H9 (cell line): ENCODE measurements at regions not wholly inside any gene's neighbourhood (a gene's known extent, or its start where the extent isn't known, plus 50 kb on each side); places are given as distances from the start of the nearest gene placed in this dataset.

ENCODE experiments used
- DNase-seq: peaks from one replicate; pipeline ENCODE4 v3.0.0-alpha.2; 2017
- H2AFZ ChIP-seq: one replicate; pipeline ENCODE4 v1.6.1; 2013; ENCODE audit warnings: mild to moderate bottlenecking, low read length, control low read depth, moderate library complexity
- H2AK5ac ChIP-seq: 2 replicates; pipeline ENCODE4 v1.6.1; 2013; ENCODE audit warnings: low read length, control low read depth, mixed read lengths; ENCODE audit not compliant: insufficient read length
- H2BK120ac ChIP-seq: one replicate; pipeline ENCODE4 v1.6.1; 2013; ENCODE audit warnings: low read depth, mild to moderate bottlenecking, low read length, control low read depth, inconsistent platforms; ENCODE audit not compliant: poor library complexity, severe bottlenecking
- H2BK12ac ChIP-seq: 2 replicates; pipeline ENCODE4 v1.6.1; 2013; ENCODE audit warnings: low read length, control low read depth, mixed read lengths, low read depth; ENCODE audit not compliant: insufficient read length
- H2BK15ac ChIP-seq: 2 replicates; pipeline ENCODE4 v1.6.1; 2013; ENCODE audit warnings: low read depth, low read length, control low read depth
- H2BK20ac ChIP-seq: one replicate; pipeline ENCODE4 v1.6.1; 2013; ENCODE audit warnings: low read depth, mild to moderate bottlenecking, low read length, control low read depth, inconsistent platforms; ENCODE audit not compliant: poor library complexity, severe bottlenecking
- H2BK5ac ChIP-seq: 2 replicates; pipeline ENCODE4 v1.6.1; 2013; ENCODE audit warnings: low read length, control low read depth, mixed read lengths; ENCODE audit not compliant: insufficient read length
- H3K14ac ChIP-seq: 2 replicates; pipeline ENCODE4 v1.6.1; 2013; ENCODE audit warnings: low read length, control low read depth; ENCODE audit not compliant: insufficient read depth
- H3K18ac ChIP-seq: 2 replicates; pipeline ENCODE4 v1.6.1; 2013; ENCODE audit warnings: low read depth, mild to moderate bottlenecking, mixed read lengths, low read length, control low read depth; ENCODE audit not compliant: insufficient read length
- H3K23ac ChIP-seq: 2 replicates; pipeline ENCODE4 v1.6.1; 2013; ENCODE audit warnings: low read length, control low read depth, mixed read lengths, low read depth; ENCODE audit not compliant: insufficient read length
- H3K23me2 ChIP-seq: 2 replicates; pipeline ENCODE4 v1.6.1; 2013; ENCODE audit warnings: low read depth, mild to moderate bottlenecking, mixed read lengths, low read length, control low read depth; ENCODE audit not compliant: insufficient read length, poor library complexity, severe bottlenecking
- H3K27ac ChIP-seq: 2 replicates; pipeline ENCODE4 v1.5.1; 2013; ENCODE audit warnings: low read length, control low read depth, mixed read lengths, low read depth; ENCODE audit not compliant: insufficient read length
- H3K27me3 ChIP-seq: 2 replicates; pipeline ENCODE4 v1.6.1; 2013; ENCODE audit warnings: low read length, control low read depth, inconsistent platforms; ENCODE audit not compliant: insufficient read depth
- H3K4ac ChIP-seq: 2 replicates; pipeline ENCODE4 v1.6.1; 2013; ENCODE audit warnings: low read depth, mild to moderate bottlenecking, control low read depth, inconsistent platforms, low read length, moderate library complexity
- H3K4me1 ChIP-seq: 2 replicates; pipeline ENCODE4 v1.6.1; 2013; ENCODE audit warnings: low read length, control low read depth, inconsistent platforms; ENCODE audit not compliant: insufficient read depth
- H3K4me2 ChIP-seq: 2 replicates; pipeline ENCODE4 v1.6.1; 2013; ENCODE audit warnings: low read length, control low read depth, mixed read lengths; ENCODE audit not compliant: insufficient read length, insufficient read depth
- H3K56ac ChIP-seq: 2 replicates; pipeline ENCODE4 v1.6.1; 2013; ENCODE audit warnings: low read depth, mild to moderate bottlenecking, mixed read lengths, low read length, control low read depth; ENCODE audit not compliant: insufficient read length
- H3K79me1 ChIP-seq: 2 replicates; pipeline ENCODE4 v1.6.1; 2013; ENCODE audit warnings: low read depth, mild to moderate bottlenecking, moderate library complexity, low read length, control low read depth, inconsistent platforms; ENCODE audit not compliant: insufficient read depth, poor library complexity, severe bottlenecking
- H3K79me2 ChIP-seq: 2 replicates; pipeline ENCODE4 v1.6.1; 2013; ENCODE audit warnings: low read length, control low read depth, inconsistent platforms; ENCODE audit not compliant: insufficient read depth
- H3K9ac ChIP-seq: 2 replicates; pipeline ENCODE4 v1.6.1; 2013; ENCODE audit warnings: low read length, control low read depth, mixed read lengths; ENCODE audit not compliant: insufficient read length; ENCODE audit errors: extremely low read depth
- H3K9me3 ChIP-seq: one replicate; pipeline ENCODE4 v1.6.1; 2013; ENCODE audit warnings: low read depth, low read length, inconsistent platforms; ENCODE audit not compliant: control insufficient read depth
- H3T11ph ChIP-seq: one replicate; pipeline ENCODE4 v1.6.1; 2013; ENCODE audit warnings: mild to moderate bottlenecking, low read length, control low read depth, inconsistent platforms
- H4K20me1 ChIP-seq: one replicate; pipeline ENCODE4 v1.6.1; 2013; ENCODE audit not compliant: control insufficient read depth, insufficient read length, insufficient read depth
- H4K5ac ChIP-seq: 2 replicates; pipeline ENCODE4 v1.6.1; 2013; ENCODE audit warnings: low read depth, mild to moderate bottlenecking, mixed read lengths, low read length, control low read depth; ENCODE audit not compliant: insufficient read length
- H4K8ac ChIP-seq: replicated peaks from 2 replicates; pipeline ENCODE4 v1.6.1; 2013; ENCODE audit warnings: low read length, control low read depth, mixed read lengths, low read depth; ENCODE audit not compliant: insufficient read length
- H4K91ac ChIP-seq: 2 replicates; pipeline ENCODE4 v1.6.1; 2013; ENCODE audit warnings: low read depth, mild to moderate bottlenecking, moderate library complexity, mixed read lengths, low read length, control low read depth; ENCODE audit not compliant: insufficient read length
- H3K27ac Mint-ChIP-seq, 3 experiments: 2 replicates in 2 of 3; 3 replicates in 1 of 3; pipeline ENCODE4 v1.8.0; 2020 to 2021; ENCODE audit warnings: mixed read lengths in 3 of 3, mild to moderate bottlenecking in 1 of 3, moderate library complexity in 1 of 3
- H3K27me3 Mint-ChIP-seq: 2 replicates; pipeline ENCODE4 v1.8.0; 2021; ENCODE audit warnings: low read depth, mild to moderate bottlenecking, moderate library complexity, mixed read lengths
- H3K36me3 Mint-ChIP-seq, 3 experiments: 2 replicates in 2 of 3; 3 replicates in 1 of 3; pipeline ENCODE4 v1.8.0; 2020 to 2021; ENCODE audit warnings: low read depth in 3 of 3, mixed read lengths in 3 of 3; ENCODE audit not compliant: insufficient read depth in 1 of 3
- H3K4me1 Mint-ChIP-seq, 2 experiments: 2 replicates each; pipeline ENCODE4 v1.8.0; 2020; ENCODE audit warnings: mixed read lengths in 2 of 2
- H3K4me3 Mint-ChIP-seq, 2 experiments: 2 replicates in 1 of 2; 3 replicates in 1 of 2; pipeline ENCODE4 v1.8.0; 2020 to 2021; ENCODE audit warnings: mild to moderate bottlenecking in 2 of 2, mixed read lengths in 2 of 2, moderate library complexity in 1 of 2
- H3K9me3 Mint-ChIP-seq, 2 experiments: 2 replicates in 1 of 2; 3 replicates in 1 of 2; pipeline ENCODE4 v1.8.0; 2020; ENCODE audit warnings: mild to moderate bottlenecking in 2 of 2, mixed read lengths in 2 of 2, moderate library complexity in 1 of 2
- CTCF ChIP-seq: fragments of 200-600 bp; sonication (generic); conservative IDR thresholded peaks from 3 replicates; pipeline ENCODE4 v1.8.0; 2021; ENCODE audit warnings: antibody characterized with exemption, mild to moderate bottlenecking
- WGBS: extraction: QIAGEN DNeasy Blood & Tissue Kit; methylation state at CpG from one replicate; pipeline ENCODE4 v1.1.7; 2013; ENCODE audit warnings: missing lambda C conversion rate, low lambda C conversion rate, mixed read lengths; ENCODE audit not compliant: insufficient read length; ENCODE audit errors: extremely low coverage; 5-methylcytosine and 5-hydroxymethylcytosine counted together

- Histone ChIP-seq H2AFZ (no peak overlapping the region), H4K91ac (no peak overlapping the region), H2BK5ac (no peak overlapping the region), H3K9ac (no peak overlapping the region), H3K4me2 (no peak overlapping the region), H3K27ac (no peak overlapping the region), H3K23ac (no peak overlapping the region), H3K9me3 (no peaks in the 10 kb centered on the region), H3K23me2 (no peaks in the 10 kb centered on the region), H3T11ph (no peak overlapping the region), H3K56ac (no peak overlapping the region), H3K27me3 (no peaks in the 10 kb centered on the region), H2BK15ac (no peak overlapping the region), H4K8ac (no peak overlapping the region), H3K79me2 (no peaks in the 10 kb centered on the region), H2BK20ac (no peak overlapping the region), H4K20me1 (no peaks in the 10 kb centered on the region), H3K4me1 (no peaks in the 10 kb centered on the region), H2BK12ac (no peak overlapping the region), H2BK120ac (no peak overlapping the region), H2AK5ac (no peak overlapping the region), H4K5ac (no peak overlapping the region), H3K4ac (no peak overlapping the region), H3K79me1 (no peaks in the 10 kb centered on the region), H3K18ac (no peak overlapping the region), H3K14ac (no peak overlapping the region)
- no peaks in the 10 kb centered on the region for H3K27me3 Mint-ChIP-seq
- no peak overlapping the region for H3K4me3 Mint-ChIP-seq
- no peak for DNase-seq
- peaks cover 5% of the 10 kb centered on the region in 2 experiments; a peak in 3 of 4 replicates for H3K4me1 Mint-ChIP-seq
- WGBS: no CpG with 5 or more reads among the region's 4 CpGs
- no peaks in the 10 kb centered on the region for H3K9me3 Mint-ChIP-seq
- no peak for TF ChIP-seq CTCF
- H3K36me3 Mint-ChIP-seq: peaks cover 0 to 2% (median 0%) of the 10 kb centered on the region in 3 experiments; a peak in 2 of 7 replicates
- no peak overlapping the region for H3K27ac Mint-ChIP-seq
Observed at GRCh38 chr10:21087476-21087875, 190.4 kb upstream of the NEBL start.
